H9 (cell line): ENCODE measurements at regions not wholly inside any gene's neighbourhood (a gene's known extent, or its start where the extent isn't known, plus 50 kb on each side); places are given as distances from the start of the nearest gene placed in this dataset.

Experiments
- DNase-seq: peaks from one replicate; pipeline ENCODE4 v3.0.0-alpha.2; 2017
- H2AFZ ChIP-seq: one replicate; pipeline ENCODE4 v1.6.1; 2013; ENCODE audit warnings: mild to moderate bottlenecking, low read length, control low read depth, moderate library complexity
- H2AK5ac ChIP-seq: 2 replicates; pipeline ENCODE4 v1.6.1; 2013; ENCODE audit warnings: low read length, control low read depth, mixed read lengths; ENCODE audit not compliant: insufficient read length
- H2BK120ac ChIP-seq: one replicate; pipeline ENCODE4 v1.6.1; 2013; ENCODE audit warnings: low read depth, mild to moderate bottlenecking, low read length, control low read depth, inconsistent platforms; ENCODE audit not compliant: poor library complexity, severe bottlenecking
- H2BK12ac ChIP-seq: 2 replicates; pipeline ENCODE4 v1.6.1; 2013; ENCODE audit warnings: low read length, control low read depth, mixed read lengths, low read depth; ENCODE audit not compliant: insufficient read length
- H2BK15ac ChIP-seq: 2 replicates; pipeline ENCODE4 v1.6.1; 2013; ENCODE audit warnings: low read depth, low read length, control low read depth
- H2BK20ac ChIP-seq: one replicate; pipeline ENCODE4 v1.6.1; 2013; ENCODE audit warnings: low read depth, mild to moderate bottlenecking, low read length, control low read depth, inconsistent platforms; ENCODE audit not compliant: poor library complexity, severe bottlenecking
- H2BK5ac ChIP-seq: 2 replicates; pipeline ENCODE4 v1.6.1; 2013; ENCODE audit warnings: low read length, control low read depth, mixed read lengths; ENCODE audit not compliant: insufficient read length
- H3K14ac ChIP-seq: 2 replicates; pipeline ENCODE4 v1.6.1; 2013; ENCODE audit warnings: low read length, control low read depth; ENCODE audit not compliant: insufficient read depth
- H3K18ac ChIP-seq: 2 replicates; pipeline ENCODE4 v1.6.1; 2013; ENCODE audit warnings: low read depth, mild to moderate bottlenecking, mixed read lengths, low read length, control low read depth; ENCODE audit not compliant: insufficient read length
- H3K23ac ChIP-seq: 2 replicates; pipeline ENCODE4 v1.6.1; 2013; ENCODE audit warnings: low read length, control low read depth, mixed read lengths, low read depth; ENCODE audit not compliant: insufficient read length
- H3K23me2 ChIP-seq: 2 replicates; pipeline ENCODE4 v1.6.1; 2013; ENCODE audit warnings: low read depth, mild to moderate bottlenecking, mixed read lengths, low read length, control low read depth; ENCODE audit not compliant: insufficient read length, poor library complexity, severe bottlenecking
- H3K27ac ChIP-seq: 2 replicates; pipeline ENCODE4 v1.5.1; 2013; ENCODE audit warnings: low read length, control low read depth, mixed read lengths, low read depth; ENCODE audit not compliant: insufficient read length
- H3K27me3 ChIP-seq: 2 replicates; pipeline ENCODE4 v1.6.1; 2013; ENCODE audit warnings: low read length, control low read depth, inconsistent platforms; ENCODE audit not compliant: insufficient read depth
- H3K4ac ChIP-seq: 2 replicates; pipeline ENCODE4 v1.6.1; 2013; ENCODE audit warnings: low read depth, mild to moderate bottlenecking, control low read depth, inconsistent platforms, low read length, moderate library complexity
- H3K4me1 ChIP-seq: 2 replicates; pipeline ENCODE4 v1.6.1; 2013; ENCODE audit warnings: low read length, control low read depth, inconsistent platforms; ENCODE audit not compliant: insufficient read depth
- H3K4me2 ChIP-seq: 2 replicates; pipeline ENCODE4 v1.6.1; 2013; ENCODE audit warnings: low read length, control low read depth, mixed read lengths; ENCODE audit not compliant: insufficient read length, insufficient read depth
- H3K56ac ChIP-seq: 2 replicates; pipeline ENCODE4 v1.6.1; 2013; ENCODE audit warnings: low read depth, mild to moderate bottlenecking, mixed read lengths, low read length, control low read depth; ENCODE audit not compliant: insufficient read length
- H3K79me1 ChIP-seq: 2 replicates; pipeline ENCODE4 v1.6.1; 2013; ENCODE audit warnings: low read depth, mild to moderate bottlenecking, moderate library complexity, low read length, control low read depth, inconsistent platforms; ENCODE audit not compliant: insufficient read depth, poor library complexity, severe bottlenecking
- H3K79me2 ChIP-seq: 2 replicates; pipeline ENCODE4 v1.6.1; 2013; ENCODE audit warnings: low read length, control low read depth, inconsistent platforms; ENCODE audit not compliant: insufficient read depth
- H3K9ac ChIP-seq: 2 replicates; pipeline ENCODE4 v1.6.1; 2013; ENCODE audit warnings: low read length, control low read depth, mixed read lengths; ENCODE audit not compliant: insufficient read length; ENCODE audit errors: extremely low read depth
- H3K9me3 ChIP-seq: one replicate; pipeline ENCODE4 v1.6.1; 2013; ENCODE audit warnings: low read depth, low read length, inconsistent platforms; ENCODE audit not compliant: control insufficient read depth
- H3T11ph ChIP-seq: one replicate; pipeline ENCODE4 v1.6.1; 2013; ENCODE audit warnings: mild to moderate bottlenecking, low read length, control low read depth, inconsistent platforms
- H4K20me1 ChIP-seq: one replicate; pipeline ENCODE4 v1.6.1; 2013; ENCODE audit not compliant: control insufficient read depth, insufficient read length, insufficient read depth
- H4K5ac ChIP-seq: 2 replicates; pipeline ENCODE4 v1.6.1; 2013; ENCODE audit warnings: low read depth, mild to moderate bottlenecking, mixed read lengths, low read length, control low read depth; ENCODE audit not compliant: insufficient read length
- H4K8ac ChIP-seq: replicated peaks from 2 replicates; pipeline ENCODE4 v1.6.1; 2013; ENCODE audit warnings: low read length, control low read depth, mixed read lengths, low read depth; ENCODE audit not compliant: insufficient read length
- H4K91ac ChIP-seq: 2 replicates; pipeline ENCODE4 v1.6.1; 2013; ENCODE audit warnings: low read depth, mild to moderate bottlenecking, moderate library complexity, mixed read lengths, low read length, control low read depth; ENCODE audit not compliant: insufficient read length
- H3K27ac Mint-ChIP-seq, 3 experiments: 2 replicates in 2 of 3; 3 replicates in 1 of 3; pipeline ENCODE4 v1.8.0; 2020 to 2021; ENCODE audit warnings: mixed read lengths in 3 of 3, mild to moderate bottlenecking in 1 of 3, moderate library complexity in 1 of 3
- H3K27me3 Mint-ChIP-seq: 2 replicates; pipeline ENCODE4 v1.8.0; 2021; ENCODE audit warnings: low read depth, mild to moderate bottlenecking, moderate library complexity, mixed read lengths
- H3K36me3 Mint-ChIP-seq, 3 experiments: 2 replicates in 2 of 3; 3 replicates in 1 of 3; pipeline ENCODE4 v1.8.0; 2020 to 2021; ENCODE audit warnings: low read depth in 3 of 3, mixed read lengths in 3 of 3; ENCODE audit not compliant: insufficient read depth in 1 of 3
- H3K4me1 Mint-ChIP-seq, 2 experiments: 2 replicates each; pipeline ENCODE4 v1.8.0; 2020; ENCODE audit warnings: mixed read lengths in 2 of 2
- H3K4me3 Mint-ChIP-seq, 2 experiments: 2 replicates in 1 of 2; 3 replicates in 1 of 2; pipeline ENCODE4 v1.8.0; 2020 to 2021; ENCODE audit warnings: mild to moderate bottlenecking in 2 of 2, mixed read lengths in 2 of 2, moderate library complexity in 1 of 2
- H3K9me3 Mint-ChIP-seq, 2 experiments: 2 replicates in 1 of 2; 3 replicates in 1 of 2; pipeline ENCODE4 v1.8.0; 2020; ENCODE audit warnings: mild to moderate bottlenecking in 2 of 2, mixed read lengths in 2 of 2, moderate library complexity in 1 of 2
- WGBS: extraction: QIAGEN DNeasy Blood & Tissue Kit; methylation state at CpG from one replicate; pipeline ENCODE4 v1.1.7; 2013; ENCODE audit warnings: missing lambda C conversion rate, low lambda C conversion rate, mixed read lengths; ENCODE audit not compliant: insufficient read length; ENCODE audit errors: extremely low coverage; 5-methylcytosine and 5-hydroxymethylcytosine counted together
- TF ChIP-seq, protein P1 (sequence below): fragments of 200-600 bp; sonication (generic); conservative IDR thresholded peaks from 3 replicates; pipeline ENCODE4 v1.8.0; 2021; ENCODE audit warnings: antibody characterized with exemption, mild to moderate bottlenecking

DNA sequence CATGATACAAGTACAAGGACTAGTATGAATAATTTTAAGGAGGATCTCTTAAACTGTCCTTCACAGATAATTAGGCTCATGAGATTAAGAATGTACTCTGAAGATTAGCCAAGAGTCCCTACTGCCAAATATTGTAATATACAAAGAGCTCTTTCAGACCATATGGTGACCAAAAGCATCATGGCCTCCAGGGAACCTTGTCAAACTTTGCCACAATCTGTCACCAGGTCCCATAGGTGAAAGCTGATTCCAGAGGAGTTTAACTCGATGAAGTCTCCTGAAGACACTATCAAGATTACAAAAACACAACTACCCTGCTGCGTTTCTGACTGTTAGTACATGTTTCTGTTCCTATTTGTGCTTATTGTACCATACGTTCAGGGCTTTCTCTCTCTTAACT is 395.4 kb upstream of the ITGA1 start:
- no peaks in the 10 kb centered on the region for H3K4me1 ChIP-seq
- no peak overlapping the region for H4K8ac ChIP-seq
- no peak overlapping the region for H3K18ac ChIP-seq
- no peak overlapping the region for H3K9ac ChIP-seq
- H3K79me1 ChIP-seq: no peaks in the 10 kb centered on the region
- no peak overlapping the region for H2BK15ac ChIP-seq
- H3K4me1 Mint-ChIP-seq: peaks cover 10 to 14% of the 10 kb centered on the region in 2 experiments
- H4K91ac ChIP-seq: no peak overlapping the region
- H2AFZ ChIP-seq: peak overlapping the region; percentile 22
- H2AK5ac ChIP-seq: no peak overlapping the region
- DNase-seq: no peak
- no peaks in the 10 kb centered on the region for H3K79me2 ChIP-seq
- H3K9me3 Mint-ChIP-seq: peaks cover 0 to 2% of the 10 kb centered on the region in 2 experiments; a peak in 2 of 5 replicates
- H3K14ac ChIP-seq: no peak overlapping the region
- no peak overlapping the region for H4K5ac ChIP-seq
- H3T11ph ChIP-seq: no peak overlapping the region
- H3K27me3 Mint-ChIP-seq: no peaks in the 10 kb centered on the region
- H3K27ac ChIP-seq: no peak overlapping the region
- no peaks in the 10 kb centered on the region for H3K27me3 ChIP-seq
- WGBS: no CpG with 5 or more reads among the region's 3 CpGs
- H3K4me2 ChIP-seq: no peak overlapping the region
- no peak overlapping the region for H2BK5ac ChIP-seq
- no peak overlapping the region for H3K4ac ChIP-seq
- H4K20me1 ChIP-seq: no peaks in the 10 kb centered on the region
- TF ChIP-seq, protein P1, sequence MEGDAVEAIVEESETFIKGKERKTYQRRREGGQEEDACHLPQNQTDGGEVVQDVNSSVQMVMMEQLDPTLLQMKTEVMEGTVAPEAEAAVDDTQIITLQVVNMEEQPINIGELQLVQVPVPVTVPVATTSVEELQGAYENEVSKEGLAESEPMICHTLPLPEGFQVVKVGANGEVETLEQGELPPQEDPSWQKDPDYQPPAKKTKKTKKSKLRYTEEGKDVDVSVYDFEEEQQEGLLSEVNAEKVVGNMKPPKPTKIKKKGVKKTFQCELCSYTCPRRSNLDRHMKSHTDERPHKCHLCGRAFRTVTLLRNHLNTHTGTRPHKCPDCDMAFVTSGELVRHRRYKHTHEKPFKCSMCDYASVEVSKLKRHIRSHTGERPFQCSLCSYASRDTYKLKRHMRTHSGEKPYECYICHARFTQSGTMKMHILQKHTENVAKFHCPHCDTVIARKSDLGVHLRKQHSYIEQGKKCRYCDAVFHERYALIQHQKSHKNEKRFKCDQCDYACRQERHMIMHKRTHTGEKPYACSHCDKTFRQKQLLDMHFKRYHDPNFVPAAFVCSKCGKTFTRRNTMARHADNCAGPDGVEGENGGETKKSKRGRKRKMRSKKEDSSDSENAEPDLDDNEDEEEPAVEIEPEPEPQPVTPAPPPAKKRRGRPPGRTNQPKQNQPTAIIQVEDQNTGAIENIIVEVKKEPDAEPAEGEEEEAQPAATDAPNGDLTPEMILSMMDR: no peak
- no peak overlapping the region for H3K23ac ChIP-seq
- H3K36me3 Mint-ChIP-seq: peaks cover 0 to 3% (median 0%) of the 10 kb centered on the region in 3 experiments; a peak in 2 of 7 replicates
- H2BK20ac ChIP-seq: no peak overlapping the region
- H2BK12ac ChIP-seq: no peak overlapping the region
- H3K9me3 ChIP-seq: no peaks in the 10 kb centered on the region
- no peak overlapping the region for H2BK120ac ChIP-seq
- H3K4me3 Mint-ChIP-seq: no peak overlapping the region
- H3K23me2 ChIP-seq: no peaks in the 10 kb centered on the region
- no peak overlapping the region for H3K27ac Mint-ChIP-seq
- no peak overlapping the region for H3K56ac ChIP-seq
